Neural progenitor cell (in vitro differentiated cells): ENCODE measurements at regions not wholly inside any gene's neighbourhood (a gene's known extent, or its start where the extent isn't known, plus 50 kb on each side); places are given as distances from the start of the nearest gene placed in this dataset.

Experiments
- CTCF ChIP-seq: fragments of 200-600 bp; sonication (generic); IDR thresholded peaks from 2 replicates; pipeline ENCODE4 v1.5.1; 2017; ENCODE audit warnings: antibody characterized with exemption, mild to moderate bottlenecking
- EZH2 ChIP-seq: fragments of 200-600 bp; sonication (generic); IDR thresholded peaks from 2 replicates; pipeline ENCODE4 v1.6.1; 2017; ENCODE audit warnings: antibody characterized with exemption, mild to moderate bottlenecking, moderate library complexity
- EZH2phosphoT487 ChIP-seq: fragments of 200-600 bp; sonication (generic); IDR thresholded peaks from 2 replicates; pipeline ENCODE4 v1.6.1; 2017; ENCODE audit warnings: antibody characterized with exemption

- no peak for TF ChIP-seq CTCF
- no peak for TF ChIP-seq EZH2
- TF ChIP-seq EZH2phosphoT487 = no peak
Observed at GRCh38 chr2:156947261-156947660, 310.2 kb upstream of the GALNT5 start.
